Activated CD4-positive, alpha-beta T cell treated with anti-CD3 and anti-CD28 coated beads, Interleukin-2, amount 10 ng/mL, durations not matched to agents 7 days and 5 days (primary cell): ENCODE measurements at regions not wholly inside any gene's neighbourhood (a gene's known extent, or its start where the extent isn't known, plus 50 kb on each side); places are given as distances from the start of the nearest gene placed in this dataset.

Source experiments
- CTCF ChIA-PET: fragments of 350-600 bp; sonication (Branson Sonifier 250); formaldehyde crosslinking; loops from one replicate; lab custom pipeline; 2021; ENCODE audit warnings: antibody characterized with exemption; lab: Charles Lee
- POLR2A ChIA-PET: fragments of 350-600 bp; sonication (Branson Sonifier 250); formaldehyde crosslinking; loops from one replicate; lab custom pipeline; 2021; ENCODE audit warnings: antibody characterized with exemption; lab: Charles Lee
- DNase-seq: peaks from one replicate; pipeline ENCODE4 v3.0.0-alpha.2; 2020
- H3K27ac Mint-ChIP-seq: one replicate; pipeline ENCODE4 v1.8.0; 2021; ENCODE audit warnings: mild to moderate bottlenecking, moderate library complexity, mixed read lengths
- H3K27me3 Mint-ChIP-seq: one replicate; pipeline ENCODE4 v1.8.0; 2021; ENCODE audit warnings: mixed read lengths
- H3K36me3 Mint-ChIP-seq: one replicate; pipeline ENCODE4 v1.8.0; 2021; ENCODE audit warnings: low read depth, mixed read lengths
- H3K4me1 Mint-ChIP-seq: one replicate; pipeline ENCODE4 v1.8.0; 2021; ENCODE audit warnings: mixed read lengths
- H3K4me3 Mint-ChIP-seq: one replicate; pipeline ENCODE4 v1.8.0; 2021; ENCODE audit warnings: mild to moderate bottlenecking, moderate library complexity, mixed read lengths
- H3K9me3 Mint-ChIP-seq: one replicate; pipeline ENCODE4 v1.8.0; 2021; ENCODE audit warnings: mixed read lengths

- no peak overlapping the region for H3K4me3 Mint-ChIP-seq
- DNase-seq: no peak
- ChIA-PET CTCF (no interaction called here), POLR2A (no interaction called here)
- H3K27ac Mint-ChIP-seq: no peak overlapping the region
- H3K27me3 Mint-ChIP-seq: peaks cover 12% of the 10 kb centered on the region
- H3K4me1 Mint-ChIP-seq: no peaks in the 10 kb centered on the region
- H3K9me3 Mint-ChIP-seq: no peaks in the 10 kb centered on the region
- H3K36me3 Mint-ChIP-seq: no peaks in the 10 kb centered on the region
These were observed 124.6 kb upstream of the SEC61G start for GRCh38 chr7:54883576-54883975.

- H3K27me3 Mint-ChIP-seq: peaks cover 19% of the 10 kb centered on the region
- H3K4me3 Mint-ChIP-seq: no peak overlapping the region
- H3K9me3 Mint-ChIP-seq: no peaks in the 10 kb centered on the region
- no peaks in the 10 kb centered on the region for H3K36me3 Mint-ChIP-seq
- POLR2A ChIA-PET: no interaction called here
- CTCF ChIA-PET: no interaction called here
- H3K4me1 Mint-ChIP-seq: no peaks in the 10 kb centered on the region
- DNase-seq: no peak
- no peak overlapping the region for H3K27ac Mint-ChIP-seq
These were observed 126.3 kb upstream of the SEC61G start for GRCh38 chr7:54885285-54885684.

GRCh38 chr7:54888067-54888733 is 129.2 kb upstream of the SEC61G start:
- H3K27ac Mint-ChIP-seq: no peak overlapping the region
- CTCF ChIA-PET: no interaction called here
- H3K36me3 Mint-ChIP-seq: no peaks in the 10 kb centered on the region
- DNase-seq: no peak
- POLR2A ChIA-PET: no interaction called here
- H3K27me3 Mint-ChIP-seq: peaks cover 19% of the 10 kb centered on the region
- no peak overlapping the region for H3K4me3 Mint-ChIP-seq
- H3K9me3 Mint-ChIP-seq: no peaks in the 10 kb centered on the region
- no peaks in the 10 kb centered on the region for H3K4me1 Mint-ChIP-seq

GRCh38 chr7:54888734-54889082 is 129.7 kb upstream of the SEC61G start:
- Mint-ChIP-seq H3K27me3 (peaks cover 19% of the 10 kb centered on the region), H3K9me3 (no peaks in the 10 kb centered on the region), H3K27ac (no peak overlapping the region), H3K36me3 (no peaks in the 10 kb centered on the region), H3K4me3 (no peak overlapping the region), H3K4me1 (no peaks in the 10 kb centered on the region)
- ChIA-PET POLR2A (no interaction called here), CTCF (no interaction called here)
- DNase-seq: no peak

GRCh38 chr7:54897891-54898290 is 120.9 kb upstream of the EGFR start:
- H3K36me3 Mint-ChIP-seq: no peaks in the 10 kb centered on the region
- H3K9me3 Mint-ChIP-seq: no peaks in the 10 kb centered on the region
- ChIA-PET CTCF (no interaction called here), POLR2A (no interaction called here)
- no peaks in the 10 kb centered on the region for H3K4me1 Mint-ChIP-seq
- H3K27me3 Mint-ChIP-seq: peaks cover 3% of the 10 kb centered on the region
- H3K4me3 Mint-ChIP-seq: no peak overlapping the region
- no peak for DNase-seq
- H3K27ac Mint-ChIP-seq: no peak overlapping the region

- H3K27me3 Mint-ChIP-seq: peaks cover 3% of the 10 kb centered on the region
- no peaks in the 10 kb centered on the region for H3K36me3 Mint-ChIP-seq
- ChIA-PET CTCF (no interaction called here), POLR2A (no interaction called here)
- no peaks in the 10 kb centered on the region for H3K4me1 Mint-ChIP-seq
- no peak overlapping the region for H3K27ac Mint-ChIP-seq
- H3K4me3 Mint-ChIP-seq: no peak overlapping the region
- no peak for DNase-seq
- no peaks in the 10 kb centered on the region for H3K9me3 Mint-ChIP-seq
These were observed 120.0 kb upstream of the EGFR start for GRCh38 chr7:54898659-54899340.

GRCh38 chr7:54901840-54902239 is 117.0 kb upstream of the EGFR start:
- no peaks in the 10 kb centered on the region for H3K27me3 Mint-ChIP-seq
- DNase-seq: no peak
- H3K27ac Mint-ChIP-seq: no peak overlapping the region
- no peak overlapping the region for H3K4me3 Mint-ChIP-seq
- POLR2A ChIA-PET: no interaction called here
- H3K4me1 Mint-ChIP-seq: no peaks in the 10 kb centered on the region
- no peaks in the 10 kb centered on the region for H3K9me3 Mint-ChIP-seq
- CTCF ChIA-PET: no interaction called here
- no peaks in the 10 kb centered on the region for H3K36me3 Mint-ChIP-seq

GRCh38 chr7:54904130-54904529 is 114.7 kb upstream of the EGFR start:
- Mint-ChIP-seq H3K4me3 (no peak overlapping the region), H3K36me3 (no peaks in the 10 kb centered on the region), H3K27ac (no peak overlapping the region), H3K27me3 (no peaks in the 10 kb centered on the region), H3K9me3 (no peaks in the 10 kb centered on the region), H3K4me1 (no peaks in the 10 kb centered on the region)
- ChIA-PET POLR2A (no interaction called here), CTCF (no interaction called here)
- DNase-seq: no peak

GRCh38 chr7:54904986-54905385 is 113.8 kb upstream of the EGFR start:
- no peaks in the 10 kb centered on the region for H3K4me1 Mint-ChIP-seq
- ChIA-PET POLR2A (no interaction called here), CTCF (no interaction called here)
- no peaks in the 10 kb centered on the region for H3K9me3 Mint-ChIP-seq
- no peaks in the 10 kb centered on the region for H3K36me3 Mint-ChIP-seq
- no peak overlapping the region for H3K4me3 Mint-ChIP-seq
- no peak for DNase-seq
- no peak overlapping the region for H3K27ac Mint-ChIP-seq
- H3K27me3 Mint-ChIP-seq: no peaks in the 10 kb centered on the region

- H3K4me1 Mint-ChIP-seq: no peaks in the 10 kb centered on the region
- H3K4me3 Mint-ChIP-seq: no peak overlapping the region
- POLR2A ChIA-PET: no interaction called here
- no peaks in the 10 kb centered on the region for H3K36me3 Mint-ChIP-seq
- no peak for DNase-seq
- no peak overlapping the region for H3K27ac Mint-ChIP-seq
- CTCF ChIA-PET: no interaction called here
- H3K27me3 Mint-ChIP-seq: no peaks in the 10 kb centered on the region
- no peaks in the 10 kb centered on the region for H3K9me3 Mint-ChIP-seq
These were observed 111.9 kb upstream of the EGFR start for GRCh38 chr7:54906963-54907362.

GRCh38 chr7:54907981-54908380 is 110.8 kb upstream of the EGFR start:
- no peaks in the 10 kb centered on the region for H3K27me3 Mint-ChIP-seq
- no peak overlapping the region for H3K4me3 Mint-ChIP-seq
- no peak for DNase-seq
- no peak overlapping the region for H3K27ac Mint-ChIP-seq
- H3K9me3 Mint-ChIP-seq: no peaks in the 10 kb centered on the region
- no peaks in the 10 kb centered on the region for H3K36me3 Mint-ChIP-seq
- H3K4me1 Mint-ChIP-seq: no peaks in the 10 kb centered on the region
- CTCF ChIA-PET: interaction anchor here (0.6 kb wide), 1 partner anchor 67 kb away, joined by 3 read pairs; no protein-coding TSS in a partner anchor
- POLR2A ChIA-PET: no interaction called here

GRCh38 chr7:54908760-54909438 is 109.9 kb upstream of the EGFR start:
- H3K27ac Mint-ChIP-seq: no peak overlapping the region
- no peaks in the 10 kb centered on the region for H3K4me1 Mint-ChIP-seq
- ChIA-PET POLR2A (no interaction called here), CTCF (interaction anchor here (0.6 kb wide), 1 partner anchor 66 kb away, joined by 3 read pairs; no protein-coding TSS in a partner anchor)
- no peaks in the 10 kb centered on the region for H3K27me3 Mint-ChIP-seq
- H3K36me3 Mint-ChIP-seq: no peaks in the 10 kb centered on the region
- H3K9me3 Mint-ChIP-seq: no peaks in the 10 kb centered on the region
- no peak overlapping the region for H3K4me3 Mint-ChIP-seq
- DNase-seq: no peak

- no peak for DNase-seq
- H3K36me3 Mint-ChIP-seq: no peaks in the 10 kb centered on the region
- H3K27me3 Mint-ChIP-seq: no peaks in the 10 kb centered on the region
- no peak overlapping the region for H3K4me3 Mint-ChIP-seq
- POLR2A ChIA-PET: no interaction called here
- H3K9me3 Mint-ChIP-seq: no peaks in the 10 kb centered on the region
- CTCF ChIA-PET: no interaction called here
- no peak overlapping the region for H3K27ac Mint-ChIP-seq
- H3K4me1 Mint-ChIP-seq: no peaks in the 10 kb centered on the region
These were observed 102.8 kb upstream of the EGFR start for GRCh38 chr7:54915870-54916598.
